Stomach (tissue), 8 donors: ENCODE measurements at regions not wholly inside any gene's neighbourhood (a gene's known extent, or its start where the extent isn't known, plus 50 kb on each side); places are given as distances from the start of the nearest gene placed in this dataset.
"Not testable (repeated sequence)": the region's sequence is repeated elsewhere in the genome, so short reads cannot be mapped to it uniquely, and the experiment has no call there.

Source experiments
- DNase-seq, 2 donors: peaks; one replicate each; pipeline versions ENCODE4 v3.0.0 to v3.0.0-alpha.2; 2013 to 2019
- H3K27ac ChIP-seq, 5 donors: fragments of 200-600 bp in 4 of 5; sonication (generic) in 4 of 5; one replicate each; pipeline ENCODE4 v1.5.1; 2013 to 2019; ENCODE audit warnings: mild to moderate bottlenecking in 1 of 5, moderate library complexity in 1 of 5
- H3K27me3 ChIP-seq, 3 donors: fragments of 200-600 bp; sonication (generic); one replicate each; pipeline ENCODE4 v1.5.1; 2017 to 2019; ENCODE audit warnings: mixed run types in 1 of 3
- H3K36me3 ChIP-seq, 4 donors: fragments of 200-600 bp; sonication (generic); 1 replicate in 3 of 4; 2 replicates in 1 of 4; pipeline ENCODE4 v1.5.1; 2016 to 2019
- H3K4me1 ChIP-seq, 4 donors: fragments of 200-600 bp; sonication (generic); one replicate each; pipeline ENCODE4 v1.5.1; 2016 to 2019
- H3K4me3 ChIP-seq, 4 donors: fragments of 200-600 bp; sonication (generic) in 3 of 4; one replicate each; pipeline ENCODE4 v1.5.1; 2016 to 2019; ENCODE audit warnings: mild to moderate bottlenecking in 1 of 4
- H3K9me3 ChIP-seq, 4 donors: fragments of 200-600 bp; sonication (generic); one replicate each; pipeline ENCODE4 v1.5.1; 2016 to 2019
- EP300 ChIP-seq: sonication (generic); formaldehyde crosslinking; IDR thresholded peaks from one replicate; pipeline ENCODE4 v1.6.1; 2017; ENCODE audit warnings: antibody characterized with exemption
- POLR2A ChIP-seq, 4 donors: fragments of 450-650 bp; IDR thresholded peaks; one replicate each; pipeline ENCODE4 v1.6.1; 2016; ENCODE audit warnings: antibody characterized with exemption in 4 of 4, control low read depth in 2 of 4, mild to moderate bottlenecking in 1 of 4, moderate library complexity in 1 of 4
- POLR2AphosphoS5 ChIP-seq, 3 donors: sonication (generic); formaldehyde crosslinking; IDR thresholded peaks; one replicate each; pipeline ENCODE4 v1.6.1; 2016; ENCODE audit warnings: antibody characterized with exemption in 3 of 3
- whole genome bisulfite sequencing, 5 donors: extraction: QIAGEN DNeasy Blood & Tissue Kit in 3 of 5; methylation state at CpG; one replicate each; pipeline versions ENCODE4 v1.1.5 to v1.1.7; 2013 to 2018; 5-methylcytosine and 5-hydroxymethylcytosine counted together
- intact Hi-C: fragments of 100-400 bp; cut with DNase I; formaldehyde crosslinking; loops from one replicate; pipeline ENCODE4 v1.15.1; 2023; ENCODE audit warnings: low total_unique reads
- TF ChIP-seq, protein P1 (sequence below), 7 experiments: fragments of 450-650 bp in 4 of 7; fragments of 200-600 bp in 3 of 7; sonication (generic) in 3 of 7; IDR thresholded peaks; one replicate each; pipeline ENCODE4 v1.5.1; 2016 to 2019; ENCODE audit warnings: antibody characterized with exemption in 7 of 7, control low read depth in 2 of 7, mild to moderate bottlenecking in 1 of 7
- donor health status: healthy with polysubstance abuse.
- donor health status: Bipolar disorder and iron deficiency.
- donor health status: healthy.

GRCh38 chr15:23793191-23793680 is 106.1 kb upstream of the NDN start:
- Histone ChIP-seq H3K4me3 (no peak overlapping the region), H3K27me3 (no peaks in the 10 kb centered on the region), H3K9me3 (peaks cover 0 to 18% (median 8%) of the 10 kb centered on the region in 4 donors), H3K27ac (no peak overlapping the region), H3K4me1 (no peaks in the 10 kb centered on the region), H3K36me3 (no peaks in the 10 kb centered on the region)
- TF ChIP-seq, protein P1, sequence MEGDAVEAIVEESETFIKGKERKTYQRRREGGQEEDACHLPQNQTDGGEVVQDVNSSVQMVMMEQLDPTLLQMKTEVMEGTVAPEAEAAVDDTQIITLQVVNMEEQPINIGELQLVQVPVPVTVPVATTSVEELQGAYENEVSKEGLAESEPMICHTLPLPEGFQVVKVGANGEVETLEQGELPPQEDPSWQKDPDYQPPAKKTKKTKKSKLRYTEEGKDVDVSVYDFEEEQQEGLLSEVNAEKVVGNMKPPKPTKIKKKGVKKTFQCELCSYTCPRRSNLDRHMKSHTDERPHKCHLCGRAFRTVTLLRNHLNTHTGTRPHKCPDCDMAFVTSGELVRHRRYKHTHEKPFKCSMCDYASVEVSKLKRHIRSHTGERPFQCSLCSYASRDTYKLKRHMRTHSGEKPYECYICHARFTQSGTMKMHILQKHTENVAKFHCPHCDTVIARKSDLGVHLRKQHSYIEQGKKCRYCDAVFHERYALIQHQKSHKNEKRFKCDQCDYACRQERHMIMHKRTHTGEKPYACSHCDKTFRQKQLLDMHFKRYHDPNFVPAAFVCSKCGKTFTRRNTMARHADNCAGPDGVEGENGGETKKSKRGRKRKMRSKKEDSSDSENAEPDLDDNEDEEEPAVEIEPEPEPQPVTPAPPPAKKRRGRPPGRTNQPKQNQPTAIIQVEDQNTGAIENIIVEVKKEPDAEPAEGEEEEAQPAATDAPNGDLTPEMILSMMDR (IDR thresholded peaks at IDR 0.05), result no peak
- TF ChIP-seq POLR2AphosphoS5 (IDR thresholded peaks at IDR 0.05), result no peak
- no peak for TF ChIP-seq POLR2A (IDR thresholded peaks at IDR 0.05)
- no peak for TF ChIP-seq EP300
- intact Hi-C loops, result no loop called here
- 64 to 81% (median 67%) methylated on average over 5 to 6 of the region's 6 CpGs for WGBS, 5 donors
- DNase-seq, result no peak

GRCh38 chr15:23797747-23798446 is 110.8 kb upstream of the NDN start:
- Histone ChIP-seq H3K4me1 (no peaks in the 10 kb centered on the region), H3K36me3 (no peaks in the 10 kb centered on the region), H3K27me3 (no peaks in the 10 kb centered on the region), H3K4me3 (no peak overlapping the region), H3K9me3 (peaks cover 0 to 20% (median 9%) of the 10 kb centered on the region in 4 donors), H3K27ac (no peak overlapping the region)
- TF ChIP-seq, protein P1 (IDR thresholded peaks at IDR 0.05), result no peak
- no peak for TF ChIP-seq EP300
- peak in 1 of 2 donors; percentile 74 for DNase-seq
- 53 to 76% (median 69%) methylated on average over 22 of the region's 22 CpGs for WGBS, 5 donors
- intact Hi-C loops, result no loop called here

- H3K27ac ChIP-seq, result no peak overlapping the region
- intact Hi-C loops, result no loop called here
- no peaks in the 10 kb centered on the region for H3K36me3 ChIP-seq
- 27 to 63% (median 36%) methylated on average over 2 of the region's 2 CpGs for WGBS, 5 donors
- no peak for TF ChIP-seq EP300
- no peak for TF ChIP-seq POLR2AphosphoS5 (IDR thresholded peaks at IDR 0.05)
- TF ChIP-seq, protein P1 (IDR thresholded peaks at IDR 0.05), result no peak
- TF ChIP-seq POLR2A (IDR thresholded peaks at IDR 0.05), result no peak
- H3K9me3 ChIP-seq, result peaks cover 0 to 12% (median 5%) of the 10 kb centered on the region in 4 donors
- no peak overlapping the region for H3K4me3 ChIP-seq
- H3K27me3 ChIP-seq, result no peaks in the 10 kb centered on the region
- H3K4me1 ChIP-seq, result no peaks in the 10 kb centered on the region
- DNase-seq, result peak in 1 of 2 donors; percentile 39
Measured at GRCh38 chr15:23801881-23802280, 114.8 kb upstream of the NDN start.

- 80 to 92% (median 87%) methylated on average over 17 to 37 of the region's 37 CpGs for WGBS, 5 donors
- H3K9me3 ChIP-seq, H3K27me3 ChIP-seq, intact Hi-C loops, H3K36me3 ChIP-seq, H3K27ac ChIP-seq, H3K4me3 ChIP-seq, DNase-seq, H3K4me1 ChIP-seq: not testable (repeated sequence)
Measured at GRCh38 chr15:23802896-23803435, 115.9 kb upstream of the NDN start.

- WGBS, 5 donors, result 55 to 75% (median 60%) methylated on average over 3 of the region's 3 CpGs
- TF ChIP-seq POLR2A (IDR thresholded peaks at IDR 0.05) (no peak), EP300 (no peak), POLR2AphosphoS5 (IDR thresholded peaks at IDR 0.05) (no peak)
- TF ChIP-seq, protein P1 (IDR thresholded peaks at IDR 0.05), result no peak
- H3K27ac ChIP-seq, result no peak overlapping the region
Measured at GRCh38 chr15:23806980-23807379, 119.9 kb upstream of the NDN start.

More at GRCh38 chr15:23806980-23807379, 119.9 kb upstream of the NDN start:
- Histone ChIP-seq H3K4me1 (no peaks in the 10 kb centered on the region), H3K4me3 (no peak overlapping the region), H3K36me3 (no peaks in the 10 kb centered on the region), H3K9me3 (peaks cover 0 to 8% (median 0%) of the 10 kb centered on the region in 4 donors), H3K27me3 (no peaks in the 10 kb centered on the region)
- no peak for DNase-seq
- intact Hi-C loops, result no loop called here
